Stimulated activated CD8-positive, alpha-beta memory T cell treated with anti-CD3 and anti-CD28 coated beads, Interleukin-7, amount 100 ng/mL, for 24 hours (primary cell): ENCODE measurements at regions not wholly inside any gene's neighbourhood (a gene's known extent, or its start where the extent isn't known, plus 50 kb on each side); places are given as distances from the start of the nearest gene placed in this dataset.
"Not testable (repeated sequence)": the region's sequence is repeated elsewhere in the genome, so short reads cannot be mapped to it uniquely, and the experiment has no call there.

Experiments
- DNase-seq: peaks from one replicate; pipeline ENCODE4 v3.0.0-alpha.2; 2020; ENCODE audit warnings: low read depth

GRCh38 chr2:82230406-82230805 lies 1925.9 kb upstream of the LRRTM1 start:
- no peak for DNase-seq

GRCh38 chr2:82226441-82226840 lies 1921.9 kb upstream of the LRRTM1 start:
- no peak for DNase-seq

- no peak for DNase-seq
Measured at GRCh38 chr2:82224301-82224940, 1919.9 kb upstream of the LRRTM1 start.

GRCh38 chr2:82215212-82215611 lies 1910.7 kb upstream of the LRRTM1 start:
- no peak for DNase-seq

GRCh38 chr2:82199493-82199852 lies 1894.9 kb upstream of the LRRTM1 start:
- DNase-seq: no peak

- no peak for DNase-seq
Measured at GRCh38 chr2:82198809-82199492, 1894.4 kb upstream of the LRRTM1 start.

GRCh38 chr2:82182270-82182669 lies 1877.7 kb upstream of the LRRTM1 start:
- DNase-seq: no peak

- not testable (repeated sequence) for DNase-seq
Measured at GRCh38 chr2:82175210-82175609, 1870.7 kb upstream of the LRRTM1 start.

GRCh38 chr2:82172483-82172882 lies 1867.9 kb upstream of the LRRTM1 start:
- no peak for DNase-seq

- DNase-seq: no peak
Measured at GRCh38 chr2:82169379-82169778, 1864.8 kb upstream of the LRRTM1 start.

GRCh38 chr2:82165377-82165776 lies 1860.8 kb upstream of the LRRTM1 start:
- no peak for DNase-seq

GRCh38 chr2:82158150-82158549 lies 1853.6 kb upstream of the LRRTM1 start:
- DNase-seq: no peak

- DNase-seq: no peak
Measured at GRCh38 chr2:82155469-82155868, 1850.9 kb upstream of the LRRTM1 start.

GRCh38 chr2:82143343-82143742 lies 1838.8 kb upstream of the LRRTM1 start:
- DNase-seq: no peak

- DNase-seq: no peak
Measured at GRCh38 chr2:82139979-82140611, 1835.5 kb upstream of the LRRTM1 start.

- DNase-seq: no peak
Measured at GRCh38 chr2:82137441-82137840, 1832.9 kb upstream of the LRRTM1 start.

- no peak for DNase-seq
Measured at GRCh38 chr2:82128051-82128450, 1823.5 kb upstream of the LRRTM1 start.

GRCh38 chr2:82124629-82125028 lies 1820.1 kb upstream of the LRRTM1 start:
- DNase-seq: no peak

- DNase-seq: no peak
Measured at GRCh38 chr2:82120654-82121053, 1816.1 kb upstream of the LRRTM1 start.

- no peak for DNase-seq
Measured at GRCh38 chr2:82120115-82120514, 1815.6 kb upstream of the LRRTM1 start.

GRCh38 chr2:82109418-82109817 lies 1804.9 kb upstream of the LRRTM1 start:
- DNase-seq: no peak

GRCh38 chr2:82098617-82099016 lies 1794.1 kb upstream of the LRRTM1 start:
- DNase-seq: no peak

GRCh38 chr2:82089518-82089917 lies 1785.0 kb upstream of the LRRTM1 start:
- no peak for DNase-seq
